ENCODE measurements at regions not wholly inside any gene's neighbourhood (a gene's known extent, or its start where the extent isn't known, plus 50 kb on each side); places are given as distances from the start of the nearest gene placed in this dataset.

- TF ChIP-seq CTCF (conservative IDR thresholded peaks at IDR 0.05 in 1 of 2, IDR thresholded peaks at IDR 0.05 in 1 of 2; ENCODE audit: low read depth in 1 of 2, low read length in 2 of 2), result no peak
- TF ChIP-seq EZH2 (IDR thresholded peaks at IDR 0.05; ENCODE audit: low read length, missing control alignments), result no peak
Measured at GRCh38 chr1:224866940-224867339, 62.5 kb upstream of the DNAH14 start.

Data from fibroblast of lung (primary cell).